B cell (primary cell): ENCODE measurements at regions not wholly inside any gene's neighbourhood (a gene's known extent, or its start where the extent isn't known, plus 50 kb on each side); places are given as distances from the start of the nearest gene placed in this dataset.

ENCODE experiments used
- ATAC-seq: fragments of 200-7000 bp; cut with Tn5 transposase; one replicate; pipeline ENCODE4 v1.10.0; 2021; ENCODE audit warnings: low read depth, mild to moderate bottlenecking, moderate number of reproducible peaks, moderate library complexity
- CTCF ChIA-PET: fragments of 350-600 bp; sonication (Branson Sonifier 250); formaldehyde crosslinking; loops from one replicate; lab custom pipeline; 2021; ENCODE audit warnings: antibody characterized with exemption, inconsistent platforms; lab: Charles Lee
- POLR2A ChIA-PET: fragments of 350-600 bp; sonication (Branson Sonifier 250); formaldehyde crosslinking; loops from one replicate; lab custom pipeline; 2021; ENCODE audit warnings: antibody characterized with exemption; lab: Charles Lee
- DNase-seq: peaks from one replicate; pipeline ENCODE4 v3.0.0; 2013
- H2AFZ ChIP-seq: 2 replicates; pipeline ENCODE4 v1.6.1; 2012; ENCODE audit warnings: mild to moderate bottlenecking, low read depth, low read length; ENCODE audit not compliant: insufficient read depth, poor library complexity, severe bottlenecking
- H3K27ac ChIP-seq, 2 donors: 1 replicate in 1 of 2; 2 replicates in 1 of 2; pipeline ENCODE4 v1.5.1; 2012 to 2013; ENCODE audit warnings: low read length in 2 of 2, mild to moderate bottlenecking in 2 of 2, moderate library complexity in 1 of 2
- H3K27me3 ChIP-seq, 4 experiments: fragments of 200-600 bp in 1 of 4; sonication (generic) in 1 of 4; replicated peaks in 1 of 4; 1 replicate in 2 of 4; 2 replicates in 2 of 4; pipeline versions ENCODE4 v1.6.1 to v1.7.0; 2013 to 2016; ENCODE audit warnings: low read length in 3 of 4, mild to moderate bottlenecking in 2 of 4, mixed read lengths in 1 of 4, moderate library complexity in 1 of 4; ENCODE audit not compliant: insufficient read depth in 4 of 4, control insufficient read depth in 3 of 4; ENCODE audit errors: control extremely low read depth in 1 of 4
- H3K36me3 ChIP-seq, 2 experiments: replicated peaks in 1 of 2; 1 replicate in 1 of 2; 2 replicates in 1 of 2; pipeline versions ENCODE4 v1.6.1 to v1.7.1; 2013; ENCODE audit warnings: low read length in 1 of 2; ENCODE audit not compliant: insufficient read depth in 2 of 2, control insufficient read depth in 1 of 2; ENCODE audit errors: control extremely low read depth in 1 of 2, extremely low read depth in 1 of 2
- H3K4me1 ChIP-seq, 2 donors: fragments of 200-600 bp in 1 of 2; sonication (generic) in 1 of 2; 1 replicate in 1 of 2; 2 replicates in 1 of 2; pipeline versions ENCODE4 v1.5.1 to v1.6.1; 2013 to 2017; ENCODE audit warnings: low read length in 2 of 2; ENCODE audit not compliant: control insufficient read depth in 2 of 2, insufficient read depth in 2 of 2
- H3K4me2 ChIP-seq: replicated peaks from 2 replicates; pipeline ENCODE3; 2012; ENCODE audit warnings: mild to moderate bottlenecking, low read depth, low read length; ENCODE audit not compliant: poor library complexity, severe bottlenecking
- H3K4me3 ChIP-seq, 5 experiments: fragments of 200-600 bp in 1 of 5; sonication (generic) in 1 of 5; 1 replicate in 3 of 5; 2 replicates in 2 of 5; pipeline versions ENCODE4 v1.5.1 to v1.7.0; 2011 to 2016; ENCODE audit warnings: low read length in 4 of 5, mild to moderate bottlenecking in 4 of 5, low read depth in 2 of 5, control low read depth in 1 of 5, moderate library complexity in 1 of 5; ENCODE audit not compliant: insufficient read depth in 1 of 5; ENCODE audit errors: control extremely low read depth in 1 of 5, extremely low read depth in 1 of 5
- H3K79me2 ChIP-seq: fragments of 200-600 bp; sonication (generic); one replicate; pipeline ENCODE4 v1.6.0; 2016; ENCODE audit warnings: low read length; ENCODE audit not compliant: control insufficient read depth, insufficient read depth
- H3K9ac ChIP-seq: fragments of 200-600 bp; sonication (generic); 2 replicates; pipeline ENCODE4 v1.6.1; 2017; ENCODE audit warnings: mild to moderate bottlenecking, low read length, moderate library complexity
- H3K9me3 ChIP-seq, 3 donors: one replicate each; pipeline versions ENCODE4 v1.6.1 to v1.7.1; 2013; ENCODE audit warnings: low read length in 2 of 3; ENCODE audit not compliant: control insufficient read depth in 2 of 3, insufficient read depth in 1 of 3; ENCODE audit errors: control extremely low read depth in 1 of 3
- H4K20me1 ChIP-seq: 2 replicates; pipeline ENCODE4 v1.6.0; 2012; ENCODE audit warnings: mild to moderate bottlenecking, low read length; ENCODE audit not compliant: insufficient read depth, control insufficient read depth, poor library complexity, severe bottlenecking
- H3K27ac Mint-ChIP-seq: one replicate; pipeline ENCODE4 v1.8.0; 2021; ENCODE audit warnings: mixed read lengths
- H3K27me3 Mint-ChIP-seq: one replicate; pipeline ENCODE4 v1.8.0; 2021; ENCODE audit warnings: mixed read lengths
- H3K4me1 Mint-ChIP-seq: one replicate; pipeline ENCODE4 v1.8.0; 2021; ENCODE audit warnings: mixed read lengths
- H3K4me3 Mint-ChIP-seq: one replicate; pipeline ENCODE4 v1.8.0; 2021; ENCODE audit warnings: mixed read lengths
- H3K9me3 Mint-ChIP-seq: one replicate; pipeline ENCODE4 v1.8.0; 2022; ENCODE audit warnings: mixed read lengths; ENCODE audit not compliant: insufficient read depth
- EZH2 ChIP-seq: IDR thresholded peaks from 2 replicates; pipeline ENCODE4 v1.6.1; 2012; ENCODE audit warnings: borderline replicate concordance, low read depth, mild to moderate bottlenecking, moderate library complexity, low read length; ENCODE audit not compliant: insufficient read depth, poor library complexity, severe bottlenecking
- WGBS: methylation state at CpG from one replicate; pipeline ENCODE4 v1.1.5; 2013; ENCODE audit warnings: missing lambda C conversion rate; ENCODE audit not compliant: insufficient coverage; 5-methylcytosine and 5-hydroxymethylcytosine counted together
- intact Hi-C: fragments of 100-400 bp; cut with micrococcal nuclease; formaldehyde crosslinking; loops from one replicate; pipeline ENCODE4 v1.10.0; 2022
- TF ChIP-seq, protein P1 (sequence below): fragments of 200-600 bp; IDR thresholded peaks from one replicate; pipeline ENCODE4 v1.8.0; 2022; ENCODE audit warnings: antibody characterized with exemption, mild to moderate bottlenecking

DNA sequence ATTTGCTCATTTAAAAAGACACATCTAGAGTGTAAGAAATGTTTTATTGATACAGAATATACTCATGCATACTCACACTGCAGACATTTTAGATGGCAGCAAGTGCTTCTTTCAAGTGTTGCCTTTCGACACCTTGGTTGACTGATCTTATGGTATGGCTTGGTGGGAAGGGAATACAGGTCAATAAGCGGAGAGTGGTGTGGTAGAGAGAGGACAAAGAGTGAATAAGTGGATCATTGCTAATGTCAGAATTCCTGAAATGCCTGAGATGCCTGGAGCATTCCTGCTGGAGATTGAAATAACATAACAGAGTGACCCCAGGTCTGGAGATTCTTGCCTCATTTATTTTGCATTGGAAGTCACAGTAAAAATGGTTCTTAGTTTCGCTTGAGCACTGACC is 76.7 kb downstream of the RND3 start:
- Histone ChIP-seq H2AFZ (no peak overlapping the region), H4K20me1 (no peaks in the 10 kb centered on the region), H3K9me3 (peaks cover 0 to 5% (median 0%) of the 10 kb centered on the region in 3 donors), H3K4me3 (no peak overlapping the region), H3K79me2 (no peaks in the 10 kb centered on the region), H3K27me3 (no peaks in the 10 kb centered on the region), H3K27ac (no peak overlapping the region), H3K9ac (no peak overlapping the region), H3K4me2 (no peak overlapping the region), H3K4me1 (no peaks in the 10 kb centered on the region), H3K36me3 (no peaks in the 10 kb centered on the region)
- Mint-ChIP-seq H3K4me3 (no peak overlapping the region), H3K27me3 (no peaks in the 10 kb centered on the region), H3K9me3 (peaks cover 1% of the 10 kb centered on the region), H3K27ac (no peak overlapping the region), H3K4me1 (no peaks in the 10 kb centered on the region)
- 93% methylated on average over 2 of the region's 3 CpGs for WGBS
- ChIA-PET CTCF (no interaction called here), POLR2A (no interaction called here)
- no peak for ATAC-seq
- TF ChIP-seq EZH2: no peak
- TF ChIP-seq, protein P1, sequence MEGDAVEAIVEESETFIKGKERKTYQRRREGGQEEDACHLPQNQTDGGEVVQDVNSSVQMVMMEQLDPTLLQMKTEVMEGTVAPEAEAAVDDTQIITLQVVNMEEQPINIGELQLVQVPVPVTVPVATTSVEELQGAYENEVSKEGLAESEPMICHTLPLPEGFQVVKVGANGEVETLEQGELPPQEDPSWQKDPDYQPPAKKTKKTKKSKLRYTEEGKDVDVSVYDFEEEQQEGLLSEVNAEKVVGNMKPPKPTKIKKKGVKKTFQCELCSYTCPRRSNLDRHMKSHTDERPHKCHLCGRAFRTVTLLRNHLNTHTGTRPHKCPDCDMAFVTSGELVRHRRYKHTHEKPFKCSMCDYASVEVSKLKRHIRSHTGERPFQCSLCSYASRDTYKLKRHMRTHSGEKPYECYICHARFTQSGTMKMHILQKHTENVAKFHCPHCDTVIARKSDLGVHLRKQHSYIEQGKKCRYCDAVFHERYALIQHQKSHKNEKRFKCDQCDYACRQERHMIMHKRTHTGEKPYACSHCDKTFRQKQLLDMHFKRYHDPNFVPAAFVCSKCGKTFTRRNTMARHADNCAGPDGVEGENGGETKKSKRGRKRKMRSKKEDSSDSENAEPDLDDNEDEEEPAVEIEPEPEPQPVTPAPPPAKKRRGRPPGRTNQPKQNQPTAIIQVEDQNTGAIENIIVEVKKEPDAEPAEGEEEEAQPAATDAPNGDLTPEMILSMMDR: no peak
- no peak for DNase-seq
- intact Hi-C loops: no loop called here

DNA sequence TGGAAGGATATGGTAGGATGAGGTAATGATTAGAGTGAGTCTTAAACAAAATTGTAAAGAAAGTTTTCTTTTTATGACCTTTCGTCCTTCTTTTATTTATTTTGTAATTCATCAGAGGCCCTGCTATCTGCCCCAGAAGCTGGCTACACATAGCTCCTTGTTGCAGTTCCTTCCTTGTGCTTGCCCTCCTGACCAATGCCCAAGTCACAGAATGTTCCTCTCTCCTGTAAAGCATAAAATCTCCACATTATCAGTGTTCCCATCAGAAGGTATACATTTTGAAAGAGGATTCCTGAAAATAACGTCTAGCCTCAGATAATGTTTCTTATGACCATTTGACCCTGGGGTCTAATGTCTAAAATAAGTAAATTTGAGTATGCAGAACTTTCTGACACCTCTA is 78.3 kb downstream of the RND3 start:
- Mint-ChIP-seq H3K4me1 (no peaks in the 10 kb centered on the region), H3K27me3 (no peaks in the 10 kb centered on the region), H3K27ac (no peak overlapping the region), H3K9me3 (peaks cover 1% of the 10 kb centered on the region), H3K4me3 (no peak overlapping the region)
- Histone ChIP-seq H3K9me3 (peaks cover 0 to 5% (median 0%) of the 10 kb centered on the region in 3 donors), H3K79me2 (no peaks in the 10 kb centered on the region), H3K9ac (no peak overlapping the region), H3K27me3 (no peaks in the 10 kb centered on the region), H3K36me3 (no peaks in the 10 kb centered on the region), H4K20me1 (no peaks in the 10 kb centered on the region), H2AFZ (no peak overlapping the region), H3K4me1 (no peaks in the 10 kb centered on the region), H3K27ac (no peak overlapping the region), H3K4me2 (no peak overlapping the region), H3K4me3 (no peak overlapping the region)
- CTCF ChIA-PET: no interaction called here
- intact Hi-C loops: no loop called here
- DNase-seq: no peak
- POLR2A ChIA-PET: no interaction called here
- no peak for TF ChIP-seq EZH2
- TF ChIP-seq, protein P1: no peak
- ATAC-seq: no peak
- WGBS: 100% methylated on average over 1 of the region's 2 CpGs
